CD14-positive monocyte (primary cell): ENCODE measurements at regions not wholly inside any gene's neighbourhood (a gene's known extent, or its start where the extent isn't known, plus 50 kb on each side); places are given as distances from the start of the nearest gene placed in this dataset.

Experiments used
- DNase-seq, 3 donors: peaks; one replicate each; pipeline ENCODE4 v3.0.0-alpha.2; 2011 to 2022
- H2AFZ ChIP-seq: 2 replicates; pipeline ENCODE4 v1.6.0; 2012; ENCODE audit warnings: mild to moderate bottlenecking, low read depth, low read length, inconsistent platforms; ENCODE audit not compliant: insufficient read depth, poor library complexity, severe bottlenecking
- H3K27ac ChIP-seq, 2 donors: 1 replicate in 1 of 2; 2 replicates in 1 of 2; pipeline ENCODE4 v1.5.1; 2012 to 2013; ENCODE audit warnings: low read length in 2 of 2, control low read depth in 1 of 2, inconsistent platforms in 1 of 2, low read depth in 1 of 2, mild to moderate bottlenecking in 1 of 2
- H3K27me3 ChIP-seq, 2 donors: one replicate each; pipeline versions ENCODE4 v1.6.0 to v1.6.1; 2011 to 2013; ENCODE audit warnings: low read length in 2 of 2; ENCODE audit not compliant: control insufficient read depth in 2 of 2, insufficient read depth in 2 of 2
- H3K36me3 ChIP-seq, 2 donors: replicated peaks in 1 of 2; 1 replicate in 1 of 2; 2 replicates in 1 of 2; pipeline versions ENCODE4 v1.5.1 to v1.6.1; 2012 to 2013; ENCODE audit warnings: low read length in 2 of 2, control low read depth in 1 of 2, inconsistent platforms in 1 of 2, mild to moderate bottlenecking in 1 of 2; ENCODE audit not compliant: insufficient read depth in 2 of 2, control insufficient read depth in 1 of 2
- H3K4me1 ChIP-seq, 2 donors: 1 replicate in 1 of 2; 2 replicates in 1 of 2; pipeline versions ENCODE4 v1.5.1 to v1.6.1; 2012 to 2013; ENCODE audit warnings: low read length in 2 of 2, control low read depth in 1 of 2, inconsistent platforms in 1 of 2, mild to moderate bottlenecking in 1 of 2, moderate library complexity in 1 of 2; ENCODE audit not compliant: insufficient read depth in 2 of 2, control insufficient read depth in 1 of 2
- H3K4me2 ChIP-seq: replicated peaks from 2 replicates; pipeline ENCODE3; 2012; ENCODE audit warnings: low read length, moderate library complexity, mild to moderate bottlenecking; ENCODE audit not compliant: poor library complexity, severe bottlenecking; ENCODE audit errors: extremely low read depth
- H3K4me3 ChIP-seq, 3 experiments: fragments of 200-600 bp in 1 of 3; sonication (generic) in 1 of 3; replicated peaks in 1 of 3; 1 replicate in 2 of 3; 2 replicates in 1 of 3; pipeline ENCODE4 v1.5.1; 2011 to 2013; ENCODE audit warnings: low read length in 3 of 3, mild to moderate bottlenecking in 3 of 3, control low read depth in 2 of 3, low read depth in 2 of 3, inconsistent platforms in 1 of 3, moderate library complexity in 1 of 3
- H3K79me2 ChIP-seq: 2 replicates; pipeline ENCODE4 v1.6.0; 2012; ENCODE audit warnings: mild to moderate bottlenecking, control low read depth, inconsistent platforms, low read length, moderate library complexity; ENCODE audit not compliant: insufficient read depth
- H3K9ac ChIP-seq: 2 replicates; pipeline ENCODE4 v1.6.0; 2017; ENCODE audit warnings: low read length, mild to moderate bottlenecking; ENCODE audit not compliant: insufficient read depth, poor library complexity, severe bottlenecking
- H3K9me3 ChIP-seq, 2 donors: replicated peaks in 1 of 2; 1 replicate in 1 of 2; 2 replicates in 1 of 2; pipeline versions ENCODE4 v1.5.1 to v1.6.1; 2012 to 2013; ENCODE audit warnings: low read length in 2 of 2, control low read depth in 1 of 2; ENCODE audit not compliant: control insufficient read depth in 1 of 2, insufficient read depth in 1 of 2
- H4K20me1 ChIP-seq: 2 replicates; pipeline ENCODE4 v1.6.0; 2012; ENCODE audit warnings: mild to moderate bottlenecking, low read length, control low read depth, moderate library complexity; ENCODE audit not compliant: insufficient read depth
- H3K27ac Mint-ChIP-seq, 7 donors: one replicate each; pipeline ENCODE4 v1.8.0; 2020; ENCODE audit warnings: mild to moderate bottlenecking in 7 of 7, mixed read lengths in 7 of 7, moderate library complexity in 6 of 7, inconsistent platforms in 2 of 7
- H3K27me3 Mint-ChIP-seq, 3 donors: one replicate each; pipeline ENCODE4 v1.8.0; 2021 to 2022; ENCODE audit warnings: low read depth in 3 of 3, mild to moderate bottlenecking in 3 of 3, mixed read lengths in 3 of 3, moderate library complexity in 3 of 3, inconsistent platforms in 1 of 3
- H3K36me3 Mint-ChIP-seq, 2 donors: one replicate each; pipeline ENCODE4 v1.8.0; 2020; ENCODE audit warnings: mixed read lengths in 2 of 2, inconsistent platforms in 1 of 2, mild to moderate bottlenecking in 1 of 2
- H3K4me1 Mint-ChIP-seq: one replicate; pipeline ENCODE4 v1.8.0; 2020; ENCODE audit warnings: mild to moderate bottlenecking, mixed read lengths
- H3K4me3 Mint-ChIP-seq, 2 donors: one replicate each; pipeline ENCODE4 v1.8.0; 2020; ENCODE audit warnings: mild to moderate bottlenecking in 2 of 2, mixed read lengths in 2 of 2, moderate library complexity in 1 of 2
- H3K9me3 Mint-ChIP-seq, 7 donors: one replicate each; pipeline ENCODE4 v1.8.0; 2020 to 2022; ENCODE audit warnings: mixed read lengths in 7 of 7, mild to moderate bottlenecking in 6 of 7, moderate library complexity in 6 of 7, inconsistent platforms in 2 of 7
- CTCF ChIP-seq: fragments of 200-600 bp; IDR thresholded peaks from one replicate; pipeline ENCODE4 v1.8.0; 2022; ENCODE audit warnings: antibody characterized with exemption, mild to moderate bottlenecking
- WGBS: methylation state at CpG from one replicate; pipeline ENCODE4 v1.1.5; 2013; ENCODE audit warnings: missing lambda C conversion rate; ENCODE audit not compliant: insufficient coverage; 5-methylcytosine and 5-hydroxymethylcytosine counted together
- intact Hi-C, 2 donors: fragments of 100-400 bp; cut with micrococcal nuclease; formaldehyde crosslinking; loops; one replicate each; pipeline versions ENCODE4 v1.15.0 to v1.15.1; 2023

DNA sequence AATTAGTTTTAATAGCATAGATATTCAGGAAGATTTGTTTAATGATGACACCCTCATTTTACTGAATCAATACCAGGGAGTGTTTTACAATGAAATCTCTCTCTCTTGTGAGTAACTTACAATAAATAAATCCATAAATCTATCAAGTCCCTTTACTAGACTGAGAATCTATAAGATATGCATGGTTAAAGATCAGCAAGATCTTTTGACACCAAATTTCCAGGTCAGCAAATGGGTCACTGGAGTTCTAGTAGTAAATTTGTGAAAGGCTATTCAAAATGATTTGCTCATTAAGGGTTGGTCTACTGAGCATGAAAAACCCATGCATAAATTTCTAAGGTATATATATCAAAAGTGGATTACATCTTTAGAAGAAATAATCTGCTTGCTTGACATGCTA is 512.1 kb upstream of the ITGA1 start:
- Histone ChIP-seq H3K27ac (no peak overlapping the region), H3K4me2 (no peak overlapping the region), H3K4me1 (no peaks in the 10 kb centered on the region), H3K27me3 (no peaks in the 10 kb centered on the region), H3K36me3 (no peaks in the 10 kb centered on the region), H4K20me1 (no peaks in the 10 kb centered on the region), H3K4me3 (no peak overlapping the region), H2AFZ (no peak overlapping the region), H3K9ac (no peak overlapping the region), H3K79me2 (no peaks in the 10 kb centered on the region), H3K9me3 (peaks cover 0 to 4% of the 10 kb centered on the region in 2 donors)
- TF ChIP-seq CTCF = no peak
- intact Hi-C loops = no loop called here
- no peak for DNase-seq
- peaks cover 0 to 11% (median 4%) of the 10 kb centered on the region in 7 donors for H3K9me3 Mint-ChIP-seq
- H3K27ac Mint-ChIP-seq = no peak overlapping the region
- no peaks in the 10 kb centered on the region for H3K27me3 Mint-ChIP-seq
- no peaks in the 10 kb centered on the region for H3K4me1 Mint-ChIP-seq
- H3K36me3 Mint-ChIP-seq = no peaks in the 10 kb centered on the region
- H3K4me3 Mint-ChIP-seq = no peak overlapping the region

DNA sequence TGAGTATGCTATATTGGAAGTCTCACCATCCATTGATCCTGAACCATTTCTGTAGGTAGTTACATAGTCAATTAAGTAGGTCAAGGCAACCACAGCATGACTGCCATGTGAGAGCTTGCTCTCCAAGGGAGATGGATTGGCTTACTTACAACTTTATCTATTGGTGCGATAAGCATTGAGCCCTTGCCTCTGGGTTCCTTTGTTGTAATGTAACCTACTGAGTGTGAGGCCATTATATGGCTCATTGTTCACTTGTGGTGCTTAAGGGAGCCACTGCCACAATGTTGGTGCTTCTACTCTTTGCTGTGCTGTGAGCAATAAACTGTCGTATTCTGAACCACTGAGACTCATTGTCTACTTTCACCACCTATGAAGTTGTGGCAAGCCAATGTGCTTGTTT is 510.6 kb upstream of the ITGA1 start:
- 100% methylated on average over 2 of the region's 2 CpGs for WGBS

More for the DNA sequence above, 510.6 kb upstream of the ITGA1 start:
- Mint-ChIP-seq H3K27ac (no peak overlapping the region), H3K9me3 (peaks cover 0 to 12% (median 4%) of the 10 kb centered on the region in 7 donors), H3K36me3 (no peaks in the 10 kb centered on the region), H3K4me1 (no peaks in the 10 kb centered on the region), H3K4me3 (no peak overlapping the region), H3K27me3 (no peaks in the 10 kb centered on the region)
- Histone ChIP-seq H3K4me1 (no peaks in the 10 kb centered on the region), H4K20me1 (no peaks in the 10 kb centered on the region), H3K9ac (no peak overlapping the region), H3K27ac (no peak overlapping the region), H3K4me3 (no peak overlapping the region), H3K36me3 (no peaks in the 10 kb centered on the region), H3K4me2 (no peak overlapping the region), H3K27me3 (no peaks in the 10 kb centered on the region), H3K79me2 (no peaks in the 10 kb centered on the region), H3K9me3 (peaks cover 0 to 4% of the 10 kb centered on the region in 2 donors), H2AFZ (no peak overlapping the region)
- no peak for TF ChIP-seq CTCF
- intact Hi-C loops = no loop called here
- DNase-seq = no peak
